ENCODE measurements at regions not wholly inside any gene's neighbourhood (a gene's known extent, or its start where the extent isn't known, plus 50 kb on each side); places are given as distances from the start of the nearest gene placed in this dataset.
"Not testable (repeated sequence)": the region's sequence is repeated elsewhere in the genome, so short reads cannot be mapped to it uniquely, and the experiment has no call there.

- no peak overlapping the region for H3K23ac ChIP-seq (ENCODE audit: low read length)
- no peaks in the 10 kb centered on the region for H3K79me1 ChIP-seq (ENCODE audit: low read length)
- H2BK5ac ChIP-seq (ENCODE audit: low read depth, low read length, poor library complexity): no peak overlapping the region
- H3K18ac ChIP-seq (ENCODE audit: low read length): no peak overlapping the region
- no peaks in the 10 kb centered on the region for H3K79me2 ChIP-seq (ENCODE audit: control insufficient read depth, insufficient read depth, low read length, poor library complexity)
- H2BK12ac ChIP-seq (ENCODE audit: low read length): no peak overlapping the region
- no peak overlapping the region for H2AK5ac ChIP-seq (ENCODE audit: low read length)
- H3K4me1 ChIP-seq (ENCODE audit: control insufficient read depth in 1 of 2, insufficient read depth in 2 of 2, low read length in 2 of 2): no peaks in the 10 kb centered on the region
- no peak overlapping the region for H3K14ac ChIP-seq (ENCODE audit: low read length)
- H3K36me3 ChIP-seq (ENCODE audit: control insufficient read depth in 1 of 2, insufficient read depth in 2 of 2, low read length in 2 of 2): no peaks in the 10 kb centered on the region
- no peak overlapping the region for H4K8ac ChIP-seq (ENCODE audit: low read depth, low read length)
- no peak overlapping the region for H4K91ac ChIP-seq (ENCODE audit: low read depth, low read length)
- no peak overlapping the region for H3K4ac ChIP-seq (ENCODE audit: low read depth, low read length)
- DNase-seq: no peak
- no peak overlapping the region for H3K27ac ChIP-seq (ENCODE audit: low read depth, low read length)
- H2AFZ ChIP-seq (ENCODE audit: insufficient read depth, low read length, poor library complexity): no peak overlapping the region
- H3K9ac ChIP-seq (ENCODE audit: low read length): no peak overlapping the region
- H3K4me2 ChIP-seq (ENCODE audit: low read length): no peak overlapping the region
- H3K27me3 ChIP-seq (ENCODE audit: insufficient read depth, low read length): no peaks in the 10 kb centered on the region
- no peak overlapping the region for H4K12ac ChIP-seq (ENCODE audit: low read depth, low read length)
- no peaks in the 10 kb centered on the region for H3K9me3 ChIP-seq (ENCODE audit: insufficient read depth, low read depth, low read length)
- H3K4me3 ChIP-seq (ENCODE audit: low read depth, low read length): no peak overlapping the region
- WGBS (ENCODE audit: extremely low coverage, insufficient coverage, insufficient read length): no CpG with 5 or more reads among the region's 4 CpGs
- no peak overlapping the region for H2BK120ac ChIP-seq (ENCODE audit: insufficient read depth, low read length, poor library complexity)
These were observed 399.7 kb upstream of the ONECUT1 start for GRCh38 chr15:53189860-53190259.

GRCh38 chr15:53183449-53183848 lies 393.3 kb upstream of the ONECUT1 start:
- H4K91ac ChIP-seq (ENCODE audit: low read depth, low read length); DNase-seq: not testable (repeated sequence)
- WGBS (ENCODE audit: extremely low coverage, insufficient coverage, insufficient read length): no CpG with 5 or more reads among the region's 9 CpGs

DNA sequence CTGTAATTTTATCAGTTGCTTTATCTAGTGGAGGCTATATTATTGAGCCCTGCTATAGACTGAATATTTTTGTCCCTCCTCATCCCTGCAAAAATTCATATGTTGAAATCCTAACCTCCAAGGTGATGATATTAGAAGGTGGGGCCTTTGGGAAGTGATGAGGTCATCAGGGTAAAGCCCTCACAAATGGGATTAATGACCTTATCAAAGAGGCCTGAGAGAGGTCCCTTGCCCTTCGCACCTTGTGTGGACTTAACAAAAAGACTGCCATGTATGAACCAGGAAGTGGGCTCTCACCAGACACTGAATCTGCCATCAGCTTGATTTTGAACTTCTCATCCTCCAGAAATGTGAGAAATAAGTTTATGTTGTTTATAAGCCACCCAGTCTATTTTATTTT lies 381.4 kb upstream of the ONECUT1 start:
- no peak for DNase-seq
- H3K18ac ChIP-seq (ENCODE audit: low read length): no peak overlapping the region
- no peak overlapping the region for H3K9ac ChIP-seq (ENCODE audit: low read length)
- no peak overlapping the region for H3K27ac ChIP-seq (ENCODE audit: low read depth, low read length)
- no peak overlapping the region for H2BK12ac ChIP-seq (ENCODE audit: low read length)
- no peaks in the 10 kb centered on the region for H3K27me3 ChIP-seq (ENCODE audit: insufficient read depth, low read length)
- no peak overlapping the region for H2AK5ac ChIP-seq (ENCODE audit: low read length)
- WGBS (ENCODE audit: extremely low coverage, insufficient coverage, insufficient read length): no CpG with 5 or more reads among the region's 1 CpG
- H2BK5ac ChIP-seq (ENCODE audit: low read depth, low read length, poor library complexity): no peak overlapping the region
- no peak overlapping the region for H2BK120ac ChIP-seq (ENCODE audit: insufficient read depth, low read length, poor library complexity)
- no peaks in the 10 kb centered on the region for H3K79me1 ChIP-seq (ENCODE audit: low read length)
- no peaks in the 10 kb centered on the region for H3K4me1 ChIP-seq (ENCODE audit: control insufficient read depth in 1 of 2, insufficient read depth in 2 of 2, low read length in 2 of 2)
- H3K4me3 ChIP-seq (ENCODE audit: low read depth, low read length): no peak overlapping the region
- no peak overlapping the region for H3K4ac ChIP-seq (ENCODE audit: low read depth, low read length)
- no peak overlapping the region for H3K14ac ChIP-seq (ENCODE audit: low read length)
- no peak overlapping the region for H4K91ac ChIP-seq (ENCODE audit: low read depth, low read length)
- H3K9me3 ChIP-seq (ENCODE audit: insufficient read depth, low read depth, low read length): no peaks in the 10 kb centered on the region
- no peaks in the 10 kb centered on the region for H3K36me3 ChIP-seq (ENCODE audit: control insufficient read depth in 1 of 2, insufficient read depth in 2 of 2, low read length in 2 of 2)
- H2AFZ ChIP-seq (ENCODE audit: insufficient read depth, low read length, poor library complexity): no peak overlapping the region
- no peak overlapping the region for H4K12ac ChIP-seq (ENCODE audit: low read depth, low read length)
- H3K79me2 ChIP-seq (ENCODE audit: control insufficient read depth, insufficient read depth, low read length, poor library complexity): no peaks in the 10 kb centered on the region
- no peak overlapping the region for H4K8ac ChIP-seq (ENCODE audit: low read depth, low read length)
- H3K23ac ChIP-seq (ENCODE audit: low read length): no peak overlapping the region
- no peak overlapping the region for H3K4me2 ChIP-seq (ENCODE audit: low read length)

More at GRCh38 chr15:53183449-53183848, 393.3 kb upstream of the ONECUT1 start:
- H3K9ac ChIP-seq (ENCODE audit: low read length); H3K79me2 ChIP-seq (ENCODE audit: control insufficient read depth, insufficient read depth, low read length, poor library complexity); H4K8ac ChIP-seq (ENCODE audit: low read depth, low read length); H3K18ac ChIP-seq (ENCODE audit: low read length); H3K4me1 ChIP-seq (ENCODE audit: control insufficient read depth in 1 of 2, insufficient read depth in 2 of 2, low read length in 2 of 2); H3K14ac ChIP-seq (ENCODE audit: low read length); H2AK5ac ChIP-seq (ENCODE audit: low read length); H3K4me3 ChIP-seq (ENCODE audit: low read depth, low read length); H2BK120ac ChIP-seq (ENCODE audit: insufficient read depth, low read length, poor library complexity); H4K12ac ChIP-seq (ENCODE audit: low read depth, low read length); H3K36me3 ChIP-seq (ENCODE audit: control insufficient read depth in 1 of 2, insufficient read depth in 2 of 2, low read length in 2 of 2); H3K9me3 ChIP-seq (ENCODE audit: insufficient read depth, low read depth, low read length); H3K79me1 ChIP-seq (ENCODE audit: low read length); H3K23ac ChIP-seq (ENCODE audit: low read length); H2AFZ ChIP-seq (ENCODE audit: insufficient read depth, low read length, poor library complexity); H3K4ac ChIP-seq (ENCODE audit: low read depth, low read length); H3K27ac ChIP-seq (ENCODE audit: low read depth, low read length); H2BK5ac ChIP-seq (ENCODE audit: low read depth, low read length, poor library complexity); H2BK12ac ChIP-seq (ENCODE audit: low read length); H3K27me3 ChIP-seq (ENCODE audit: insufficient read depth, low read length); H3K4me2 ChIP-seq (ENCODE audit: low read length): not testable (repeated sequence)

DNA sequence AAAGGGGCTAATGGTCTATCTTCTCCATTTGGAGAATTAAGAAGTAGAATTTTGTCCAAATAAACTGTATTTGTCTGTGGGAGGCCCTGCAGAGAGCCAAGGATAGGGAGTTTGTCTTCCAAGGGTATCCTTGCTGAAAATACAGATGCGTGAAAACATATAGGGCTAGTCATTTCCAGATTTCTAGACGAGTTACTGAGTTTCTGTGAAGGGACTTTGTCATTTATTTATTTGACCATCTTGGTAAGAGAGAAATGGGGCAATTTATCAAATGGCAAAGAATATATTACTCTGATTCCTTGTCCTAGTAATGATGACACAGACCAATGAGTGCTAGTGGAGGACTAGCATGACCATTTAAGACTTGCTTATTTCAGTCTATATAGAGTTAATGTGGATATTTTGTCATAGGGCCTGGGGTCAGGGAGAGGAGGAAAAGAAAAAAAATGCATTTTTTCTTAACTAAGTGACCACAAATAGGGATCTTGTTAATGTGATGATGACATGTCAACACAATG lies 376.6 kb upstream of the ONECUT1 start:
- DNase-seq: no peak
- no peak overlapping the region for H4K91ac ChIP-seq (ENCODE audit: low read depth, low read length)
- no peak overlapping the region for H3K4ac ChIP-seq (ENCODE audit: low read depth, low read length)
- H3K4me3 ChIP-seq (ENCODE audit: low read depth, low read length): no peak overlapping the region
- no peak overlapping the region for H4K12ac ChIP-seq (ENCODE audit: low read depth, low read length)
- H3K27ac ChIP-seq (ENCODE audit: low read depth, low read length): no peak overlapping the region
- H3K9me3 ChIP-seq (ENCODE audit: insufficient read depth, low read depth, low read length): no peaks in the 10 kb centered on the region
- no peak overlapping the region for H3K4me2 ChIP-seq (ENCODE audit: low read length)
- H2BK120ac ChIP-seq (ENCODE audit: insufficient read depth, low read length, poor library complexity): no peak overlapping the region
- H3K4me1 ChIP-seq (ENCODE audit: control insufficient read depth in 1 of 2, insufficient read depth in 2 of 2, low read length in 2 of 2): no peaks in the 10 kb centered on the region
- no peak overlapping the region for H3K18ac ChIP-seq (ENCODE audit: low read length)
- H3K14ac ChIP-seq (ENCODE audit: low read length): no peak overlapping the region
- no peaks in the 10 kb centered on the region for H3K79me1 ChIP-seq (ENCODE audit: low read length)
- no peaks in the 10 kb centered on the region for H3K36me3 ChIP-seq (ENCODE audit: control insufficient read depth in 1 of 2, insufficient read depth in 2 of 2, low read length in 2 of 2)
- no peak overlapping the region for H3K23ac ChIP-seq (ENCODE audit: low read length)
- H2BK5ac ChIP-seq (ENCODE audit: low read depth, low read length, poor library complexity): no peak overlapping the region
- no CpG with 5 or more reads among the region's 2 CpGs for WGBS (ENCODE audit: extremely low coverage, insufficient coverage, insufficient read length)
- no peak overlapping the region for H2BK12ac ChIP-seq (ENCODE audit: low read length)
- no peak overlapping the region for H4K8ac ChIP-seq (ENCODE audit: low read depth, low read length)
- H3K79me2 ChIP-seq (ENCODE audit: control insufficient read depth, insufficient read depth, low read length, poor library complexity): no peaks in the 10 kb centered on the region
- H2AK5ac ChIP-seq (ENCODE audit: low read length): no peak overlapping the region
- H3K27me3 ChIP-seq (ENCODE audit: insufficient read depth, low read length): no peaks in the 10 kb centered on the region
- H3K9ac ChIP-seq (ENCODE audit: low read length): no peak overlapping the region
- H2AFZ ChIP-seq (ENCODE audit: insufficient read depth, low read length, poor library complexity): no peak overlapping the region
